ENCODE measurements at regions not wholly inside any gene's neighbourhood (a gene's known extent, or its start where the extent isn't known, plus 50 kb on each side); places are given as distances from the start of the nearest gene placed in this dataset.

- no peaks in the 10 kb centered on the region for H3K27me3 ChIP-seq (ENCODE audit: insufficient read depth, low read depth)
- no peaks in the 10 kb centered on the region for H4K20me1 ChIP-seq (ENCODE audit: insufficient read depth)
- no peaks in the 10 kb centered on the region for H3K79me2 ChIP-seq (ENCODE audit: low read depth)
- peaks cover 4% of the 10 kb centered on the region for H3K9me3 ChIP-seq (ENCODE audit: insufficient read depth, low read depth)
- H3K27ac ChIP-seq = no peak overlapping the region
- TF ChIP-seq EZH2 (IDR thresholded peaks at IDR 0.05; ENCODE audit: low read depth) = no peak
- no peak for TF ChIP-seq CTCF (conservative IDR thresholded peaks at IDR 0.05)
- no peak overlapping the region for H3K4me3 ChIP-seq
- H3K9me2 ChIP-seq (ENCODE audit: insufficient read depth) = no peaks in the 10 kb centered on the region
- H2AFZ ChIP-seq = no peak overlapping the region
- BruUV-seq (replicated peaks) = no TSS peak
- ChIA-PET CTCF (no interaction called here), POLR2A (ENCODE audit: unreplicated experiment) (no interaction called here)
- no peaks in the 10 kb centered on the region for H3K36me3 ChIP-seq (ENCODE audit: low read depth)
- H3K4me2 ChIP-seq = no peak overlapping the region
- H3F3A ChIP-seq (ENCODE audit: insufficient read depth, low read depth) = no peaks in the 10 kb centered on the region
- DNase-seq = no peak
- intact Hi-C loops (cut with micrococcal nuclease; ENCODE audit: unreplicated experiment) = no loop called here
- H3K4me1 ChIP-seq (replicated peaks; ENCODE audit: insufficient read depth) = no peaks in the 10 kb centered on the region
These were observed 367.6 kb upstream of the JAG1 start for GRCh38 chr20:11041396-11041795.

GRCh38 chr20:11043001-11043400 is 369.2 kb upstream of the JAG1 start:
- ChIA-PET CTCF (no interaction called here), POLR2A (ENCODE audit: unreplicated experiment) (no interaction called here)
- Histone ChIP-seq H2AFZ (no peak overlapping the region), H3K79me2 (ENCODE audit: low read depth) (no peaks in the 10 kb centered on the region), H3K4me1 (replicated peaks; ENCODE audit: insufficient read depth) (peaks cover 10% of the 10 kb centered on the region; the same call in 1 of the 2 replicates), H3K9me2 (ENCODE audit: insufficient read depth) (no peaks in the 10 kb centered on the region), H3K9me3 (ENCODE audit: insufficient read depth, low read depth) (peaks cover 4% of the 10 kb centered on the region), H3K27me3 (ENCODE audit: insufficient read depth, low read depth) (no peaks in the 10 kb centered on the region), H3K27ac (no peak overlapping the region), H4K20me1 (ENCODE audit: insufficient read depth) (no peaks in the 10 kb centered on the region), H3K4me2 (no peak overlapping the region), H3K4me3 (no peak overlapping the region), H3K36me3 (ENCODE audit: low read depth) (no peaks in the 10 kb centered on the region), H3F3A (ENCODE audit: insufficient read depth, low read depth) (no peaks in the 10 kb centered on the region)
- DNase-seq = no peak
- BruUV-seq (replicated peaks) = no TSS peak
- TF ChIP-seq CTCF (conservative IDR thresholded peaks at IDR 0.05) (no peak), EZH2 (IDR thresholded peaks at IDR 0.05; ENCODE audit: low read depth) (no peak)
- intact Hi-C loops (cut with micrococcal nuclease; ENCODE audit: unreplicated experiment) = no loop called here

GRCh38 chr20:11044561-11044960 is 370.8 kb upstream of the JAG1 start:
- CTCF ChIA-PET = no interaction called here
- H3K27ac ChIP-seq = no peak overlapping the region
- peaks cover 10% of the 10 kb centered on the region; the same call in 1 of the 2 replicates for H3K4me1 ChIP-seq (replicated peaks; ENCODE audit: insufficient read depth)
- POLR2A ChIA-PET (ENCODE audit: unreplicated experiment) = no interaction called here
- no TSS peak for BruUV-seq (replicated peaks)
- H3K4me2 ChIP-seq = no peak overlapping the region
- H3K4me3 ChIP-seq = no peak overlapping the region
- peaks cover 4% of the 10 kb centered on the region for H3K9me3 ChIP-seq (ENCODE audit: insufficient read depth, low read depth)
- intact Hi-C loops (cut with micrococcal nuclease; ENCODE audit: unreplicated experiment) = no loop called here
- H3K36me3 ChIP-seq (ENCODE audit: low read depth) = no peaks in the 10 kb centered on the region
- no peaks in the 10 kb centered on the region for H4K20me1 ChIP-seq (ENCODE audit: insufficient read depth)
- DNase-seq = no peak
- no peaks in the 10 kb centered on the region for H3F3A ChIP-seq (ENCODE audit: insufficient read depth, low read depth)
- no peak overlapping the region for H2AFZ ChIP-seq
- H3K9me2 ChIP-seq (ENCODE audit: insufficient read depth) = no peaks in the 10 kb centered on the region
- H3K79me2 ChIP-seq (ENCODE audit: low read depth) = no peaks in the 10 kb centered on the region
- no peak for TF ChIP-seq EZH2 (IDR thresholded peaks at IDR 0.05; ENCODE audit: low read depth)
- TF ChIP-seq CTCF (conservative IDR thresholded peaks at IDR 0.05) = no peak
- no peaks in the 10 kb centered on the region for H3K27me3 ChIP-seq (ENCODE audit: insufficient read depth, low read depth)
